ENCODE measurements at regions not wholly inside any gene's neighbourhood (a gene's known extent, or its start where the extent isn't known, plus 50 kb on each side); places are given as distances from the start of the nearest gene placed in this dataset.

DNA sequence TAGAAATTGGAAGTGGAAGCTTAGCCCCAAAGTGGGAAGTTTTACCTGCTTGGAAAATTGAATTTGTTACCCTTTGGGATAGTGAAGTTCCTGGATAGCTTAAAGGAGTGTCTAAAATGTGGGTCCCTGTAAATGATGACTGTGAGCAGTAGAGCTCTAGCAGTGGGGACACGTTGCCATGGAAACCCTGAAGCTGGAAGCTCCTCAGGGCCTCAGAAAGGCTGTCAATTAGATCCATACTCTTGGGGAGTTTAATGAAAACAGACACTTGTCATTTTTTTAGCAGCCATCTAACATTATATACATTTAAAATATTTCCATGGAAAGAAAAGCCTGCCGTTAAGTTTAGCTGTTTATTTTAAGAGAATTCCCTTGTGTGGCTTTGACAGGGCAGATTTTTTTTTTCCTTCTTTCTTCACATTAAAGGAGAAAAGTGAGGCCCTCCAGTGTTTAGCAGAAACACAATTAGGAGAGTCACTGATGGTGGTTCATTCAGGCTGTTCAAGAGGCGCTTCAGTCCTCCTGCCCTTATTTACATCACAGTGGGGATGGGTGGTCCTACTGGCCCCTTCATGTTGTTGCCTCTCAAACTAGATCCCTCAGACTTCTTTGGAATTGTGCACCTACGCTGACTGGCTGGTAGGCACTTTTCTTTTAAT is 518.4 kb downstream of the CCSER2 start:
- TF ChIP-seq, protein P1, sequence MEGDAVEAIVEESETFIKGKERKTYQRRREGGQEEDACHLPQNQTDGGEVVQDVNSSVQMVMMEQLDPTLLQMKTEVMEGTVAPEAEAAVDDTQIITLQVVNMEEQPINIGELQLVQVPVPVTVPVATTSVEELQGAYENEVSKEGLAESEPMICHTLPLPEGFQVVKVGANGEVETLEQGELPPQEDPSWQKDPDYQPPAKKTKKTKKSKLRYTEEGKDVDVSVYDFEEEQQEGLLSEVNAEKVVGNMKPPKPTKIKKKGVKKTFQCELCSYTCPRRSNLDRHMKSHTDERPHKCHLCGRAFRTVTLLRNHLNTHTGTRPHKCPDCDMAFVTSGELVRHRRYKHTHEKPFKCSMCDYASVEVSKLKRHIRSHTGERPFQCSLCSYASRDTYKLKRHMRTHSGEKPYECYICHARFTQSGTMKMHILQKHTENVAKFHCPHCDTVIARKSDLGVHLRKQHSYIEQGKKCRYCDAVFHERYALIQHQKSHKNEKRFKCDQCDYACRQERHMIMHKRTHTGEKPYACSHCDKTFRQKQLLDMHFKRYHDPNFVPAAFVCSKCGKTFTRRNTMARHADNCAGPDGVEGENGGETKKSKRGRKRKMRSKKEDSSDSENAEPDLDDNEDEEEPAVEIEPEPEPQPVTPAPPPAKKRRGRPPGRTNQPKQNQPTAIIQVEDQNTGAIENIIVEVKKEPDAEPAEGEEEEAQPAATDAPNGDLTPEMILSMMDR (IDR thresholded peaks at IDR 0.05): no peak
- TF ChIP-seq, protein P2, sequence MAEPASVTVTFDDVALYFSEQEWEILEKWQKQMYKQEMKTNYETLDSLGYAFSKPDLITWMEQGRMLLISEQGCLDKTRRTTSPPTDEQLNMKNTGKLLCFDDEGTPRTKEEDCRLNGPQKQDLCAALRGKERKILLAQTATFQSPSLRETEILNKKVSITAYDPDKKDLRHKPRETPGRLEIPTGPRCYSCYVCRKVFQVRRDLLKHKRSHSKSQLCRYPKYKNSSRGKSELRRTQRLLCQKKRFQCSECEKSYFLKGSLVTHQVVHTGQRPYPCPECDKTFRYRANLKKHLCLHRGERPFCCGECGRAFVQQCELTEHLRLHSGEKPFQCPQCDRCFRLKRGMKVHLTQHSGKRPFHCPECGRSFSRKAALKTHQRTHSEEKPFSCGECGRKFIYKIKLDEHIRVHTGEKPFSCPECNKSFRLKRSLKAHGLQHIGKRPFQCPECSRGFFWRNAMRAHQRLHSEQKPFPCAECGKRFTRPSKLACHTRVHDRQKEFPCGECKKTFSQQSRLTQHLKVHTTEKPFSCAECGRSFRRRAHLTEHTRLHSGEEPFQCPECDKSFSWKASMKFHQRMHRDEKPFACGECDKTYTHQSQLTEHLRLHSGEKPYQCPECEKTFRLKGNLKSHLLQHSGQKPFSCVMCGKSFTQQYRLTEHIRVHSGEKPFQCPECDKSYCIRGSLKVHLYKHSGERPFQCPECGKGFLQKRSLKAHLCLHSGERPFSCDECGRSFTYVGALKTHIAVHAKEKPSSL (CRISPR knock-in tag; conservative IDR thresholded peaks at IDR 0.05): no peak
- TF ChIP-seq, protein P3, sequence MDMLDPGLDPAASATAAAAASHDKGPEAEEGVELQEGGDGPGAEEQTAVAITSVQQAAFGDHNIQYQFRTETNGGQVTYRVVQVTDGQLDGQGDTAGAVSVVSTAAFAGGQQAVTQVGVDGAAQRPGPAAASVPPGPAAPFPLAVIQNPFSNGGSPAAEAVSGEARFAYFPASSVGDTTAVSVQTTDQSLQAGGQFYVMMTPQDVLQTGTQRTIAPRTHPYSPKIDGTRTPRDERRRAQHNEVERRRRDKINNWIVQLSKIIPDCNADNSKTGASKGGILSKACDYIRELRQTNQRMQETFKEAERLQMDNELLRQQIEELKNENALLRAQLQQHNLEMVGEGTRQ (CRISPR knock-in tag; IDR thresholded peaks at IDR 0.05): no peak
- TF ChIP-seq, protein P4, sequence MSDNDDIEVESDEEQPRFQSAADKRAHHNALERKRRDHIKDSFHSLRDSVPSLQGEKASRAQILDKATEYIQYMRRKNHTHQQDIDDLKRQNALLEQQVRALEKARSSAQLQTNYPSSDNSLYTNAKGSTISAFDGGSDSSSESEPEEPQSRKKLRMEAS (CRISPR knock-in tag; IDR thresholded peaks at IDR 0.05): no peak

All from WTC11 (cell line).